ENCODE measurements at regions not wholly inside any gene's neighbourhood (a gene's known extent, or its start where the extent isn't known, plus 50 kb on each side); places are given as distances from the start of the nearest gene placed in this dataset.
A peak's percentile ranks its signal among the peaks of the same experiment; 100 is the strongest.

GRCh38 chr13:40200273-40200978 lies 466.0 kb downstream of the FOXO1 start:
- intact Hi-C loops (cut with DNase I), result no loop called here
- ATAC-seq (ENCODE audit: poor library complexity) (no peak), DNase-seq (no peak)

DNA sequence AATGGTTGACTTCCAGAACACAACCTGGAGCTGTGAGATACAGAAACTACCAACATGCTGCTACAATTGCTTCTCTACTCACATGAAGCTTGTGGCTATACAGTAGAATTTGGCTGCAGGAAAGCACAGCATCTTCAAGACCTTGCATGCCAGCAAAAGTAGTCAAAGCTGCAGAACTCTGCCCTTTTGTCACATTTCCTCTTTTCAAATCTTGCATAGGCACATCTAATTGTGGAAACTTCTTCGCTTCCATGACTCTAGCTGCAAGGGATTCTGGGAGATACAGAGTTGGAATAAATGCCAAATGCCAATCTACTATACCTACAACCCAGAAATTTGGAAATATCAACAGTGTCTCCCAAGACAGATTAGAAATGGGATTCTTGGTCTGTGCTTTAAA lies 462.2 kb downstream of the FOXO1 start:
- no peak for DNase-seq
- intact Hi-C loops (cut with DNase I), result no loop called here
- ATAC-seq (ENCODE audit: poor library complexity), result no peak

GRCh38 chr13:40205771-40206240 lies 460.6 kb downstream of the FOXO1 start:
- intact Hi-C loops (cut with DNase I), result no loop called here
- DNase-seq, result no peak
- ATAC-seq (ENCODE audit: poor library complexity), result no peak

- ATAC-seq (ENCODE audit: poor library complexity) (no peak), DNase-seq (no peak)
- intact Hi-C loops (cut with DNase I), result no loop called here
Measured at GRCh38 chr13:40206241-40207000, 460.0 kb downstream of the FOXO1 start.

DNA sequence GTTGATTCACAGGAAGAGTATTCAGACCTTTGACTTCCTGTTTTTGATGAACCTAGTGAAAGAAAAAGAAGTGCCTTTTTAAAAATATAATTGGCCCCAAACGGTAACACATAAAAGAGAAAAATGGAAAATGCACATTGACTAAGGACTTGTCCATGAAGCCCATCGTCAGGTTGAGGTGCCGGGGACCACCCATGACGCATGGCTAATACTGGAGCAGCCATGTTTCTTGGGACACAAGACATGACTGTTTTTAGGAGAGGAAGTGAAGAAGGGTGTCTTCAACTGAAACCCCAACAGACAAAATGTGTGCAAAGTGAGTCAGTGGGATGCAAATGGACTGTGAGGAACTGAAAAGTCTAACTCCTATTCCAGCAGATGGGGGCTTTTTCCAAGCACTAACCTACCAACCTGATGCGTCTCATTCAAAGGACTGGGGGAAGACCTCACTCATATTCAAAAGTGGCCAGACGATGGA lies 459.4 kb downstream of the FOXO1 start:
- ATAC-seq (ENCODE audit: poor library complexity) (no peak), DNase-seq (no peak)
- intact Hi-C loops (cut with DNase I), result no loop called here

- intact Hi-C loops (cut with DNase I), result no loop called here
- DNase-seq (no peak), ATAC-seq (ENCODE audit: poor library complexity) (no peak)
Measured at GRCh38 chr13:40208517-40208916, 457.9 kb downstream of the FOXO1 start.

DNA sequence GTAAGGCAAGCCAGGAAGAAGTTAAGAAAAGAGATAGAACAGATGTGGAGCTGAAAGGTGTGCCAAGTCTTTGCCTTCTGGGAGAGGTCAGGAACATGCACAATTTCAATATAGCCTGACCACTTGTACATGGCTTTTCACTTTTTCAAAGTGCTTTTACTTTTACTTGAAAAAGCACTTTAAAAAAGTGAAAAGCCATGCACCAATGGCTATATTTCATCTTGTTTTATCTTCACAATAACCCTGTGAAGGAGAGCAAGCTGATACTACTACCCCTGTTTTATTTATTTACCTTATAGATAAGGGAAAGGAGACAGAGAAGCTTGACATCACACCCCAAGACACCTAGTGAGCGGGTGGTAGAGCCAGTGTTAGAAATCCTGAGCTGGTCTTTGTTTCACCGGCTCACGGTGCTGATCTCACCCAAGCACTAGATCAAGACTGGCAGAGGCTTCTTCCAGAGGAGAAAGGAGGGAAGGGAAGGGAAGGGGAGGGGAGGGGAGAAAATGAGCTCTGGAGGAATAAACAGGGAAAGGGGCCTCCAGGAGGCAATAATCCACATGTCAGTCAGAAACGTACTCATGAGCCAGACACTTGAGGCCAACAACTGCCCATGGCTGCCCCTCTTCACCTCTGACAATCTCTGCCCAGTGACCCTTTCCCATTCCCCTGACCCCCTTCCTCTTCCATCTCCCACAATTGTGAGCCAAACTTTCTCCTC lies 455.4 kb downstream of the FOXO1 start:
- ATAC-seq (ENCODE audit: poor library complexity) (no peak), DNase-seq (no peak)
- intact Hi-C loops (cut with DNase I), result no loop called here

DNA sequence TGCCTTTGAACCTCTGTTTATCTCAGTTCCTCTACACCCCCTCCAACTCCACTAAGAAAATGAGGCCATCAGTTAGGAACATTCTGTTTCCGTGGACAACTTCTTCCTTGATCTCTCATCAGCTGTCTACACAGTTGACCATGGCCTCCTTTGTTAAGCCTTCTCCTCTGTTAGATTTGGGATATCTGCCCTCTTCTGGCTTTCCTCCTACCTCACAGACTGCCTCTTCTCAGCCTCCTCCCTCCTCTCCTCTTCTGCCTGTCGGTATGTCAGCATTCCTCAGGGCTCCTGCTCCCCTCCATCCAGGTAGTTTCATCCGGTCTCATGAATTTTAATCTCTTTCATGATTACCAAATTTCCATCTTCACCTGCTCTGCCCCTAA lies 454.9 kb downstream of the FOXO1 start:
- DNase-seq, result no peak
- intact Hi-C loops (cut with DNase I), result no loop called here
- ATAC-seq (ENCODE audit: poor library complexity), result no peak

DNA sequence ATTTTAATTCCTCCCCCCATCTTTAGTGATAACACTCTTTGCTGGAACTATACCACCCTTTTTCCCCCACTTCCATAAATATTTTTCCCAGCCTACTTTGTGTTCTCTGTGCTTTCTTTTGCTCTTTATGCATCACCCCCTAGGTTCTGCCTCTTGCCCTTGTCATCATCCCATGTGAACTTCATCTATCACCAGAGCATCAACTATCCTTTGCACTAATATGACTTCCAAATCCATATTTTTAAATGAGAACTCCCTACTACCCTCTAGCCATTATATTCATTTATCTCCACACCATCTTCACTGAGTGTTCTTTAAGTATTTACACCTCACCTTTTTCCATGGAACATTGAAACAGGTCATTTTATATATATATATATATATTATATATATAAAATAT lies 452.7 kb downstream of the FOXO1 start:
- intact Hi-C loops (cut with DNase I), result no loop called here
- ATAC-seq (ENCODE audit: poor library complexity) (no peak), DNase-seq (no peak)

DNA sequence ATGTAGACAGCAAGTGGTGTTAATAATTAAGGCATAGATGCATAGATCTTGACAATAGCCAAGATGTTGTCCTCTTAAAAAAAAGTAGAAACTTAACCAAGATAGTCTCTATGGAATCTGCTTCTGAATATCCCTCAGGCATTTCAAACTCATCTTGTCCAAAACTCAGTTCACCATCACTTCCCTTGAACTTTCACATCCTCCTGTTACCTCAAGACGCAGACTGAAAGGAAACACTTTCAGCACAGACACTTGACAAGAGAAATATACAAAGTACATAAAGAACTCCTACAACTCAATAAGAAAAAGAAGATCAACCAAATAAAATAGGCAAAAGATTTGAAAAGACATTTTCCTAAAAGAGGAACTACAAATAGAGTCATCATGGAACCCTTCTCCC lies 451.1 kb downstream of the FOXO1 start:
- no peak for ATAC-seq (ENCODE audit: poor library complexity)
- no peak for DNase-seq
- intact Hi-C loops (cut with DNase I), result no loop called here

DNA sequence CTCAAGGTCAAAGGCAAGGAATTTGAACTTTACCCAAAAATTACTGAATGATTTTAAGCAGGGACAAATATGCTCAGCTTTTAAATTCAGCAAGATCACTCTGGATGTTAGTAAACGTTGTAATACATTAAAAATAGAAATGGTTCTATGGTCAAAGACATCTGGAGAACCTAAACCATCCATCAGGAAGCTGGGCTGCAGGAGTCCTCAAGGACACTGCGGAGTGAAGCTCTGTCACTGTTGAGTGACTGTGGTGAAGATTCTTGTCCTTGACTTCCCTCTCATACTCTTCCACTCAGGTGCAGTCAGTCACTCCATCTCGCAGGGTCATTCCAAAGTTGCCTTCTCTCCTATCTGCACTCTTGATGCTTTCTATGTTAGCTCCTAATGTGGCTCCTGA lies 450.7 kb downstream of the FOXO1 start:
- ATAC-seq (ENCODE audit: poor library complexity), result no peak
- intact Hi-C loops (cut with DNase I), result no loop called here
- no peak for DNase-seq

- intact Hi-C loops (cut with DNase I), result no loop called here
- DNase-seq, result no peak
- ATAC-seq (ENCODE audit: poor library complexity), result no peak
Measured at GRCh38 chr13:40217675-40218074, 448.8 kb downstream of the FOXO1 start.

DNA sequence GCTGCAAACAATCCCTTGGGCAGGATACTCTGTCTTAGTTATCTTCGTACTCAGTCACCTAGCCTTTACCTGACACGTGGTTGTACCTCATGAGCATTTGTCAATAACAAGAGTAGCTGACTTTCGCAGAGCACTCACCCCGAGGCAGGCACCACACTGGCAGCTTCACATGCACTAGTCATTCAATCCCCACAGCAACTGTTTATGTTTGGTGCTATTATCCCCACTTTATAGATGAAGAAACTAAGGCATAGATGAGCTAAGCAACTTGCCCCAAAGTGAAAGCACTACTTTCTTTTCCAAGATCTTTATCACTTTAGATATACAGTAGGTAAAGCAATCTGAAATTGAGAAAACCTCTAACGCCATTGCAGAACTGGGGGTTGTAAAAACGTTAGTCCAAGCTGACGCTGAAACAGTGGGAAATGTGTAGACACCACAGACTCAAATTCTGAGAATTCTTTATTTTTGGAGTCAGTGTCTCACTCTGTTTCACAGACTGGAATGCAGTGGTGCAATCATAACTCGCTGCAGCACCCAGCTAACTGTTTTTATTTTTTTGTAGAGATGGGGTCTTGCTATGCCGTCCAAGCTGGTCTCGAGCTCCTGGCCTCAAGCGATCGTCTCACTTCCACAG lies 446.0 kb downstream of the FOXO1 start:
- DNase-seq (no peak), ATAC-seq (ENCODE audit: poor library complexity) (no peak)
- intact Hi-C loops (cut with DNase I), result no loop called here

DNA sequence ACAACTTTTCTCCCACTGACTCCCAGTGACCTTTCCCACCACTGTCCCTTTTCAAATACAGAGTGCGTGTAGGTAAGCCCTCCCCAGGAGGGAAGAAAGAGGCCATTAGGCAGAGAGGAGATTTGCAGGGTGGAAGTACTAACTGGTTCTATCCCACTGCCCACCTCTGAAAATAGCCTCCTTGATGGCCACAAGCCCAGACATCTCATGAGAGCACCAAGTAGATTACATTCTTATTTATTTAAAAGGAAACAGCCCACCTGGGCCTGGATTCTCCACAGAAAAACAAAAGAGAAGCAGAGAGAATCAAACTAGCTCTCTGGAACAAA lies 445.3 kb downstream of the FOXO1 start:
- intact Hi-C loops (cut with DNase I), result no loop called here
- DNase-seq (no peak), ATAC-seq (ENCODE audit: poor library complexity) (peak; percentile 25)

DNA sequence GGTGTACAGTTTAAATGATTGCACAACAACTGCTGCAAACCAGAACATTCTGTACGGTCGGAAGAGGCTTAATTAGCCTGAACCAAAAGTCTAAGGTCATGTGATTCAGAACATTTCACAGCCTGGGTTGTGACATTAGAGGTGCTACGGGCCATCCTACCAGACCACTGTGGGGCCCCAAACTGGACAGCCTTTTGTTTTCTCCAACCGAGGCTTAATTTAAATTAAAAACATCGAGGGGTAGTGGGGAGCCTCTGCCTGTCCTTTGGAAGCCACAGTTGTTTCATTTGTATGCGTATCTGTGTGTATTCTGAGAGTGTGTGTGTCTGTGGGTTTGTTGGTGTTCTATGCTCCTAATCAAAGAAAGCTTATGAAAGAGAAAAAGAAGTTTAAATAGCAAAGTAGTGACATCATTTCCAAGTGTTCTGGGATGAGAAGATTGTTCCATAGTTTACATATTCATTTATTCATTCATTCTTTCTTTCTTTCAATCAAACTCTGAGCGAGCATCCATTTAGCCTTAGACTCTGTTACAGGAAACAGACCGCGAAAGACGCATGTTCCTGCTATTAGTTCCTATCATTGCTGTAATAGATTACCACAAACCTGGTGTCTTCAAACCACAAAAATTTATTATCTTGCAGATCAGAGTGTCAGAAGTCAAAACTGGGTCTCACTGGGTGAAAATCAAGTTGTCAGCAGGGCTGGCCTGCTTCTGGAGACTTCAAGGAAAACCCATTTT lies 444.8 kb downstream of the FOXO1 start:
- intact Hi-C loops (cut with DNase I), result no loop called here
- DNase-seq, result no peak
- ATAC-seq (ENCODE audit: poor library complexity), result peak; percentile 92

DNA sequence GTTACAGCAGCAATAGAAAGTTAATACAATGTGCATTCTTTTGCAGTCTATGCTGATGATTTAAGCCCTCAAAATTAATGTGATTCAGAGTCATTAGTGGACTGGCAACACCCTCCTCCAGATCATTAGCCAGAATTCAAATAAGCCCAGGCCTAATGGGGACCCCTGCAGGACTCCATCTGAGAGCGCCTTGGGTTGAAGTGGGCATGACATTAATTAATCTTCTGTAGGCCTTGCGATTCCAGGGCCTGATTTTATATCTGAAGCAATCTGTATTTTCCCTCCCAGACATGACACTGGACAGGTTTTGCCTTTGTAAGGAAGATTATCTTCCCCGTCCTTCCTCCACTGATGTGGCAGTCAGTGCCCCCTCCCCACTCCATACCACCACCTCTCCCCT lies 442.9 kb downstream of the FOXO1 start:
- intact Hi-C loops (cut with DNase I), result no loop called here
- ATAC-seq (ENCODE audit: poor library complexity) (no peak), DNase-seq (no peak)

DNA sequence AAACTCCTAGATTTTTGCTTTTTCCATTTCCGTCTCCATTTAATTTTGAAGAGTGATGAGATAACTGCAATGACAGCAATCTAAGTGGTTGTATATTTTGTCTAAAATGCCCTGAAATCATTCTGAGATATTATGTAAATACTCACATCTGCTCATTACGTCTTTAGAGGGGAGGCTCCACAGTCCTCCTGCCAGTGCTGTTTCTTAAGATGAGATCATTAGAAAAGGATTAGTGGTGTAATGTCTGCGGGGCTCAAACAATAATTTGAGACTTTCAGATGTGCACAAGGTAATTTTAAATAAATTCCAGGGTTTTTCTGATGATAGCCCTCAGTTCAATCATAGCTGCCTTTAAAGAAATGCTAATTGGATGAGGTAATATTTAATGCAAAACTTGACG lies 437.9 kb downstream of the FOXO1 start:
- intact Hi-C loops (cut with DNase I), result no loop called here
- DNase-seq, result no peak
- peak; percentile 72 for ATAC-seq (ENCODE audit: poor library complexity)

DNA sequence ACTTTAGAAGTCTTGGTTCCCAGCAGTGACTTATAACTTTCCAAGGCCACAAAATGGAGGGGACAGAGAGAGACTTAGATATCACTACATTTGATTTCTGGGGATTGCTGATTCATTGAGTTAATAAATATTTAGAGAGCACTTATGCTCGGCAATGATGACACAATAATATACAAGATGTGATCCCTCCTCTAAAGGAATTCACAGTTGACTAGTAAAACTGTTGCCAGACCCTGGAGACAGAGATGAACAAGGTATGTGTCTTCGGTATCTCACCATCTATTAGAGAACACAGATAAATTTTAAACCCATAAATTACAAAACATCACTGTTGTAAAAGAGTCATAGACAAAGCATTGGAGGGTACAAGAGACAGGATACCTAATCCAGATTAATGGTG lies 437.5 kb downstream of the FOXO1 start:
- intact Hi-C loops (cut with DNase I), result no loop called here
- ATAC-seq (ENCODE audit: poor library complexity) (no peak), DNase-seq (no peak)

DNA sequence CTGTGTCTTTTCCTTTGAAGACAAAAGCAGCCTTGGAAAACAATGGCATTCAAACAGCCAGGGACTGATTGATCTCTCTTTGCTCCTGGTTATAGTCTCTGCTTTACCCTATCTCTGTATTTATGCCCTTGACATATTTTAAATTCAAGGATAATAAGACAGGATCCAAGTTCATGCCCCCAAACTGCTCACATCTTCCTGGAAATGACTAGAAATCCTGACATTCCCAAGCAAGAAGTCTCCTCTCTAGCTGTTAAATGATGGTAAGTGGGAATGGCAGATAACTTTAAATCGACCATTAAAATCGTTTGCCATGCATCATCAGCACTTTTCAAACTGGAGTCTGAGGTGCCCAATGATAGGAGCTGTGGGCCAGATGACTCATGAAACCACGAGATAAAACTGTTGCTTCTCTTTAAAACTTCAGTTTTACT lies 435.6 kb downstream of the FOXO1 start:
- no peak for ATAC-seq (ENCODE audit: poor library complexity)
- no peak for DNase-seq
- intact Hi-C loops (cut with DNase I), result no loop called here

Measured in Right ventricle myocardium superior (tissue), 1 donor.